GM21786 (cell line): ENCODE measurements at regions not wholly inside any gene's neighbourhood (a gene's known extent, or its start where the extent isn't known, plus 50 kb on each side); places are given as distances from the start of the nearest gene placed in this dataset.

Experiments used
- ATAC-seq: cut with Tn5 transposase; IDR thresholded peaks from one replicate; pipeline ENCODE4 v1.9.1; 2021; ENCODE audit not compliant: unreplicated experiment

GRCh38 chr12:107543416-107543815 lies 142.2 kb upstream of the PWP1 start:
- no peak for ATAC-seq

DNA sequence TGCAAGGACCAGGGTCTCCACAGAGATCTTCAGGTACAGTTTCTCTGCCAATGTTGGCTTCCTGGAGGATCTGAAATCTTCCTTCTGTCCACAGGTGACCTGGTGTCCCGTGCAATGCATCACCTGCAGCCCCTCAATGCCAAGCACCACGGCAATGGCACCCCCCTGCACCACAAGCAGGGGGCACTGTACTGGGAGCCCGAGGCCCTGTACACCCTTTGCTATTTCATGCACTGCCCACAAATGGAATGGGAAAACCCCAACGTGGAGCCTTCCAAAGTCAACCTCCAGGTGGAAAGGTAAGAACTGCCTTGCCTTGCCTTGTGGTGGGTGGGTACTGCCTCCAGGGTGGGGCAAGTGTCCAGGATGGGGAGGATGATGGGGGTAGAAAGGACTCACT lies 141.8 kb upstream of the PWP1 start:
- ATAC-seq = no peak

DNA sequence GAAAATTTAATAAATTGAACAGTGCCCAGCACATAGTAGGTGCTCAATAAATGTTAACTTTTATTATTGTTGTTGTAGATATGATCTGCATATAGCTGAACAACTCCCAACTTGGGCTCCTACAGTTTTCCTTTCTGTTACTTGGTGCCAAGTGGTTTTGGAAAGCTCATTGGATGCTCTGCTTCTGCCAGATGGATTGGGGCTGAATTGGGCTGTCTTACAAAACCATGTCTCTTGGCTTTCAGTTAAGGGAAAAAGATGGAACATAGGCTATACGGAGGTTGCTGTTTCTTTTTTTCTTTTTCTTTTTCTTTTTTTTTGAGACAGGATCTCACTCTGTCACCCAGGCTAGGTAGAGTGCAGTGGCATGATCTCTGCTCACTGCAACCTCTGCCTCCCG lies 140.7 kb upstream of the PWP1 start:
- no peak for ATAC-seq

- no peak for ATAC-seq
Measured at GRCh38 chr12:107545737-107546353, 139.8 kb upstream of the PWP1 start.

DNA sequence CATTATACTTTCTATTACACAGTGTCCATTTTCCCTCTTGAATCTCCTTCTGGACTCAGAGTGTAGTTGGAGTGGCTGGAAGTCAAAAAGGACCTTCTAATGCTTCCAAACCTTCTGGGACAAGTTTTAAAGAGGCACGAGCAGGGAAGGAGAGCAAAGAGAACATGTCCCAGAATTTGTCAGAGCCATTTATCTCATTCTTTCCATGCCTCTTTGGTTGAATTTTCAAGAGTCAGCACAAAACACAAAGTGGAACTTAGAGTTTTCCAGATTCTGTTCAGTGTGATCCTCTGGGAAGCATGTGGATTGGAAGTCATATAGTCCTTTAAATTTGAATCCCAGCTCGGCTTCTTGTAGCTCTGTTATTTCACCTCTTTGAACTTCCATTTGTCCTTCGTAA lies 138.2 kb upstream of the PWP1 start:
- no peak for ATAC-seq

DNA sequence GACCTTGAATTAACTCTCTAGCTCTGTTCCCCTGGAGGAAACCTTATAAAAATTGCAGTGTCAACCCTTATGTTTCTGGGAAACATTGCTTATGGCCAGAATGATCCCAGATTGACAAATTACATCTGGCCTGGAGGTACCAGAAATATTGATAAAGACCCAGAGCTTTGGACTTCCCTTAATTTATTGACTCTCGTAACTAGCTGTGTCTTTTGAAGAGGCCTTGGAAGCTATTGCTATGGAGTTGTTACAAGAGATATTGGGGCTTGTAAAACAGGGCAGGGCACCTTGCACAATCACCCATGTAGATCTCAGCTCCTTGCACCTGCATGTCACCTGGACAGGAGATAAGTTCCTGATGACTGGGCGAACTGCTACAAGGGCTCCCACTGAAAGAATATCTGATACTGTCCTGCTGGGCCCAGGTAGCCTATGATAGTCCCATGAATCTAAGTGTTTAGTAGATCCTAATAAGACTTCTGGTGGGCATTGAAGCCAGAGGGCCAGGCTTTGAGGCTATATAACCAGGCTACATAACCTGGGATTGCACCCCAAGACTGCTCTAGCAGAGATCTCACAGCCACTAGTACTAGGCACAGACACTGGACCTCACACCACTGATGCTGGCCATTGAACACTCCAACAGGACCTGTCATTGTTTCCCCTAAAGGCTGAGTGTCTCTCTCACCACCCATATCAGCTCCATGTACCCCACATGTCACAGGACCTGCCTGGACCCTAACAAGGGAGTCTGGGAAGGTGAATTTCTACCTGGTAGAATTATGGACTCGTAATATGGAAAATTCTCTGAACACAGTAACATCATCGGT lies 135.7 kb upstream of the PWP1 start:
- no peak for ATAC-seq

GRCh38 chr12:107551434-107551833 lies 134.2 kb upstream of the PWP1 start:
- no peak for ATAC-seq

- no peak for ATAC-seq
Measured at GRCh38 chr12:107552263-107552662, 133.3 kb upstream of the PWP1 start.

DNA sequence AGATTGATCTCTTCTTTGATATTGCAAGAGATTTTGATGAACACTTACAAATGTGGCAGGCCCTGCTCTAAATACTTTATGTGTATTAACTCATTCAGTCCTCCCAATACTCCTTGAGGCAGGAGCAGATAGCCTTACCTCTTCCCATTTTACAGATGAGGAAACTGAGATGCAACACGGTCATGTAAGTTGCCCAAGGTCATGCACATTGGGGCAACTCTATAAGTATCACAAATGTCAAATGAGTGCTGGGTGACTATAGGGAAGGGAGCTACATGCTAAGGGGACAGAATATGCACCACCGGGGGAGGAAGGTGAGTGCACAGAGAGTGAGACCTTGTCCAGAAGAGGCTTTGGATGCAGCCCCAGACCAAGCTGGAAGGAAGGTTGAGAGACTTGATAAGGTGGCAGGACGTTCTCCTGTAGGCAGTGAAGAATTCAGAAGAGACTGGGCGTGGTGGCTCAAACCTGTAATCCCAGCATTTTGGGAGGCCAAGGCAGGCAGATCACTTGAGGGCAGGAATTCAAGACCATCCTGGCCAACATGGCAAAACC lies 132.3 kb upstream of the PWP1 start:
- ATAC-seq = no peak

- no peak for ATAC-seq
Measured at GRCh38 chr12:107554941-107555340, 130.7 kb upstream of the PWP1 start.

DNA sequence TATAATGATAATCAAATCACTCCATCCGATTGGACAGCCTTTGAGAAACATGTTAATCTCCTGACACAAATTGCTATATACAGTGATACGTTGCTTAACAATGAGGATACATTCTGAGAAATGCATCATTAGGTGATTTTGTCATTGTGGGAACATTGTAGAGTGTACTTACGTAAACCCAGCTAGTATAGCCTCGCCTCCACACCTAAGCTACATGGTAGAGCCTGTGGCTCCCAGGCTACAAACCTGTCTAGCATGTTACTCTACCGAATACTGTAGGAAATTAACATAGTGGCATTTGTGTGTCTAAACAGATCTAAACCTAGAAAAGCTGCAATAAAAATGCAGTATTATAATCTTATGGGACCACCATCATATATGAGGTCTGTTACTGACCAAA lies 128.6 kb upstream of the PWP1 start:
- ATAC-seq = no peak

- ATAC-seq = no peak
Measured at GRCh38 chr12:107557589-107558100, 128.0 kb upstream of the PWP1 start.

GRCh38 chr12:107558141-107558815 lies 127.3 kb upstream of the PWP1 start:
- ATAC-seq = no peak

DNA sequence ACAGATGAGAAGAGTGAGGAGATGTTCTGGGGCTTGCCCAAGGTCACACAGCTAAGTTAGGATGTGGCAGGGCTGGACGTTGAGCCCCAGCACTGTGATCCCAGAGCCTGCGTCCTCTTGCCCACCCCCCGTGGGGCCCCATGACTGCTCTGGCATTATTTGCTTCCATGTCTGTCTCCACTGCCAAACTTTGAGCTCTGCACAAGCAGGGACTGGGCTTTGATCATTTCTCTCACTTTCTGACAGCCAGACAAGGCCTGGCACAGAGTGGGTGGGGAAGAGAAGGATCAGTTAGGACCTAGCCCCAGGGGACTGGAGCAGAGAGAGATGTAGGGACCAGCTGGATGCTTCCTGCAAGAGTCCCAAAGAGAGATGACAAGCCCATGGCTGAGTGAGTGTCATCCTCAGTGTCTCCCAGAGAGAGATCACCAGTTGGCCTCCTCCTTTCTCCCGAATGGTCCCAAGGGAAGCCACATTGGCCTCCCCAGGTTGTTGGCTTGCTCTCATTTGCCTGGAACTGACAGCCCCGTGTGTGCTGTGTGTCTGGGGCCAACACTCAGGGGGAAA lies 126.7 kb upstream of the PWP1 start:
- ATAC-seq = no peak

DNA sequence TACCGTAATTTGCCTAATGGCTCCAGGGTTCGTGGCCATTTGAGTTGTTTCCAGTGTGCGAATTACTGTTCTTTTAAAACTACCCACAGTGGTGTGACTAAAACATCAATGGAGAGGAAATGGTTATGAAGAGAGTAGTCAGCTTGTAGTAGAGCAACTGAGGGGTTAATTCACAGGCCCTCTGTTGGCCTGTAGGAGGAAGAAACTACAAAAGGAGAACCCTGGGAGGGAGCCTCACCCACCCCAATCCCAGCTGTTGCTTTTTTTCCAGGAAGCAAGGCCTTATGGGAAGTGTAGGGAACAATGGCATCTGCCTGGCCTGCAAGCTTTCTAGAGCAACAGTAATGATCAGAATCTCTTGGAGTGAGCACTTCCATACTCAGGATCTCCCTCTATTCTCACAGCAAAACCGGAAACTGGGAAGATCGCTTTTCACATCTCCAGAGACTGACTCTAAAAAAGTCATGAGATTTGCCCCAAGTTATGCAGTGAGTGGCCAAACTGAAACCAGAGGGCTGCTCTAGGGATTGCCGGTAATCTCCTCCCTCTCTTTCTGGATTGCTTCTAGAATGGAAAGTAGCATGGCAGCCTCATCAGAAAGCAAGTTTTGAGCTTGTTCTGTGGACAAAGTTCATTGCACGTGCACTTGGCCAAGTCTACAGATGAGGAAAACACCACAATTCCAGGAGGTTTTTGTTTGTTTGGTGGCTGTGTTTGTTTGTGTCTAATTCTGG lies 125.3 kb upstream of the PWP1 start:
- no peak for ATAC-seq

DNA sequence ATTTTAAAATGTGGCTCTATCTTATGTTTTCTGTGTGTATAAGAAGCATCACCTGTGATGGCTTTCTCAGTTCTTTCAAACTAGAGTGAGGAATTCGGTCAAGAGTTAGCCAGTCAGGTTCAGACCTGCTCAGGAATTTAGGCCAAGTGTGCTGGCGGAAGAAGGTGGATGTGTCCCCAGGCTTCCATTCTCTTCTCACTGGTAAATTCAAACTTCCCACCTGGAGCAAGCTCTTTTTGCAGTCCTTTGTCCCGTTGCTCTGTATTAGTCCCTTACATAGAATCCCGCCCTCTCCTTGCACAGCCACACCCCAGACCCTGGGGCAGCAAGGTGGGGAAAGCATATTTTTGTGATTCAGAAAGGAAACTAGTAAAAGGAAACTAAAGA lies 124.7 kb upstream of the PWP1 start:
- no peak for ATAC-seq

- ATAC-seq = no peak
Measured at GRCh38 chr12:107564946-107565345, 120.7 kb upstream of the PWP1 start.

DNA sequence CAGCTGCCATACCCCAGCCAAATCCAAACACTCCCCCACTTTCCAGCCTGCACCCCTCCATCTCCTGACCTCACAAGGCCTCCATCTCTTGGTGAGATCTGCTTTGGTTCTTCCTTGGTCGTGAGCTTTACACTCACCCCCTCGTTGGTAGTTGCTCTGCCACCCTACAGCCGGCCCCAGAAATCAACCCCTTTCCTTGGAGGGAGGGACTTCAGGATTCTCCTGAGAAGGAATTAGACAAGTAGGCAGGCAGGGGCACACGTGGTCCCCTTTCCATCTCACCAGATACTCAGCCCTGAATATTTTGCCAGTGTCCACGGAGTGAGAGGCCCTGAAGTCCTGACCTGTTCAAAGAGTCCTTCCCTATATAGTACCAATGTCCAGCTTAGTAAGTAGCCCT lies 120.0 kb upstream of the PWP1 start:
- no peak for ATAC-seq

GRCh38 chr12:107567876-107568619 lies 117.6 kb upstream of the PWP1 start:
- ATAC-seq = no peak

DNA sequence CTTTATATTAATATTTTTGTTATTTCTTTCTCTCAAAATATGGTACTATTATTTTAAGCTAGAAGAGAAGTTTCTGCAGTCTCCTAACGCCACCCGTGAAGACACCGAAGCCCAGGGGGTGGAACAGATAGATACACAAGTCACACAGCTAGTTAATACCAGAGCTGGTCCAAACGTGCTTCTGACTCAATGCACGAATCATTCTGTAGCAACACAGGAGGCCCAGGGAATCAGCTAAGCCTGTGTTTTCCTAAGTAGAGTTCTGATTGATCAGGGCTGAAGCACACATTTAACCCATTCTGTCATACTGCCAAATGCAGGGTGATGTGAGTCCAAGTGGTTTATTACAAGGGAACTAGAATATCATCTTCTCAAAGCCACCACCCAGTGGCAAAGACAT lies 116.9 kb upstream of the PWP1 start:
- ATAC-seq = no peak
